PC-9 (cell line): ENCODE measurements at regions not wholly inside any gene's neighbourhood (a gene's known extent, or its start where the extent isn't known, plus 50 kb on each side); places are given as distances from the start of the nearest gene placed in this dataset.

ENCODE experiments used
- BruUV-seq: library from RNA; stranded (reverse); fragments of 400-500 nt; replicated peaks from 2 replicates; lab custom pipeline; 2021; lab: Mats Ljungman, UMichigan
- CTCF ChIA-PET: fragments of 300-600 bp; sonication (Branson Sonifier 250); formaldehyde crosslinking; loops from one replicate; lab custom pipeline; 2022; ENCODE audit warnings: antibody characterized with exemption; lab: Charles Lee
- POLR2A ChIA-PET: fragments of 300-600 bp; sonication (Branson Sonifier 250); formaldehyde crosslinking; loops from one replicate; lab custom pipeline; 2022; ENCODE audit warnings: antibody characterized with exemption; ENCODE audit not compliant: unreplicated experiment; lab: Charles Lee
- DNase-seq, 2 experiments: peaks; one replicate each; pipeline versions ENCODE4 v3.0.0 to v3.0.0-alpha.2; 2015 to 2022; ENCODE audit warnings: mixed read lengths in 1 of 2
- H2AFZ ChIP-seq: fragments of 200-600 bp; sonication (generic); 2 replicates; pipeline ENCODE4 v1.8.1; 2017; ENCODE audit warnings: antibody characterized with exemption
- H3F3A ChIP-seq: fragments of 200-600 bp; sonication (generic); 2 replicates; pipeline ENCODE4 v1.8.1; 2017; ENCODE audit warnings: antibody characterized with exemption, mild to moderate bottlenecking, low read depth; ENCODE audit not compliant: insufficient read depth
- H3K27ac ChIP-seq: fragments of 200-600 bp; sonication (generic); 2 replicates; pipeline ENCODE4 v1.6.1; 2016; ENCODE audit warnings: mixed run types
- H3K27me3 ChIP-seq: fragments of 200-600 bp; sonication (generic); 2 replicates; pipeline ENCODE4 v1.6.1; 2016; ENCODE audit warnings: low read depth, mixed run types; ENCODE audit not compliant: insufficient read depth
- H3K36me3 ChIP-seq: fragments of 200-600 bp; sonication (generic); 2 replicates; pipeline ENCODE4 v1.6.1; 2016; ENCODE audit warnings: low read depth, mixed run types
- H3K4me1 ChIP-seq: fragments of 200-600 bp; sonication (generic); replicated peaks from 2 replicates; pipeline ENCODE4 v1.6.1; 2016; ENCODE audit warnings: mixed run types; ENCODE audit not compliant: insufficient read depth
- H3K4me2 ChIP-seq: fragments of 200-600 bp; sonication (generic); 2 replicates; pipeline ENCODE4 v1.6.1; 2017; ENCODE audit warnings: mixed run types
- H3K4me3 ChIP-seq: fragments of 200-600 bp; sonication (generic); 2 replicates; pipeline ENCODE4 v1.6.1; 2016; ENCODE audit warnings: mixed run types
- H3K79me2 ChIP-seq: fragments of 200-600 bp; sonication (generic); 2 replicates; pipeline ENCODE4 v1.6.1; 2017; ENCODE audit warnings: low read depth, mixed run types
- H3K9me2 ChIP-seq: fragments of 200-600 bp; sonication (generic); 2 replicates; pipeline ENCODE4 v1.8.1; 2017; ENCODE audit warnings: mild to moderate bottlenecking; ENCODE audit not compliant: insufficient read depth
- H3K9me3 ChIP-seq: fragments of 200-600 bp; sonication (generic); 2 replicates; pipeline ENCODE4 v1.8.1; 2016; ENCODE audit warnings: low read depth; ENCODE audit not compliant: insufficient read depth
- H4K20me1 ChIP-seq: fragments of 200-600 bp; sonication (generic); 2 replicates; pipeline ENCODE4 v1.8.1; 2017; ENCODE audit not compliant: insufficient read depth
- CTCF ChIP-seq: fragments of 200-600 bp; sonication (generic); conservative IDR thresholded peaks from 2 replicates; pipeline ENCODE4 v1.6.1; 2017; ENCODE audit warnings: mixed run types, antibody characterized with exemption, mild to moderate bottlenecking, moderate library complexity
- EZH2 ChIP-seq: fragments of 200-600 bp; sonication (generic); IDR thresholded peaks from 2 replicates; pipeline ENCODE4 v1.8.0; 2017; ENCODE audit warnings: antibody characterized with exemption, low read depth
- intact Hi-C: fragments of 100-400 bp; cut with micrococcal nuclease; formaldehyde crosslinking; loops from one replicate; pipeline ENCODE4 v1.10.0; 2022; ENCODE audit not compliant: unreplicated experiment

DNA sequence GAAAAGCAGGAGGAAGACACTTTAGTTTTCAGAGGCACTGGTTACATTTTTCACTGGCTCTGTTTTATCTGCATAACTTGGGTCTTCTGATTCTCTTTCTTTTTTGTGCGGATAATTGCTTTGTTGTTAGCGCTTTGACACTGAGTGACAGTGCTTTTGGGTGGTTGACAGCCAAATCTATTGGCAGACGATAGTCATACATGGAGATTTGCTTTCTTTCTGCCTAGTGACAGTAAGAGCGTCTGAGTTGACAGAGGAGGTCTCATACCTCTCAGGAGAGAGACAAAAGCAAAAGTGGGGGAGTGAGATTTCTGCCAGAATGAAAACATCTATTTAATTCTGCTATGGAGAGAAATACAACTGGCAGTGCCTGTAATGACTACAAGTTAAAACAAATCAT lies 2278.0 kb upstream of the WWC1 start:
- no peaks in the 10 kb centered on the region for H3F3A ChIP-seq
- ChIA-PET POLR2A (no interaction called here), CTCF (no interaction called here)
- H3K79me2 ChIP-seq = no peaks in the 10 kb centered on the region
- H3K36me3 ChIP-seq = no peaks in the 10 kb centered on the region
- H3K9me2 ChIP-seq = no peaks in the 10 kb centered on the region
- no peak overlapping the region for H3K4me3 ChIP-seq
- intact Hi-C loops = no loop called here
- H3K27me3 ChIP-seq = no peaks in the 10 kb centered on the region
- H2AFZ ChIP-seq = no peak overlapping the region
- no peaks in the 10 kb centered on the region for H3K4me1 ChIP-seq
- H4K20me1 ChIP-seq = no peaks in the 10 kb centered on the region
- TF ChIP-seq EZH2 = no peak
- H3K27ac ChIP-seq = no peak overlapping the region
- no peak for DNase-seq
- H3K9me3 ChIP-seq = no peaks in the 10 kb centered on the region
- no peak overlapping the region for H3K4me2 ChIP-seq
- BruUV-seq = no TSS peak

- BruUV-seq = no TSS peak
- TF ChIP-seq CTCF (no peak), EZH2 (no peak)
- intact Hi-C loops = no loop called here
These were observed 2277.2 kb upstream of the WWC1 start for GRCh38 chr5:166014256-166014655.

DNA sequence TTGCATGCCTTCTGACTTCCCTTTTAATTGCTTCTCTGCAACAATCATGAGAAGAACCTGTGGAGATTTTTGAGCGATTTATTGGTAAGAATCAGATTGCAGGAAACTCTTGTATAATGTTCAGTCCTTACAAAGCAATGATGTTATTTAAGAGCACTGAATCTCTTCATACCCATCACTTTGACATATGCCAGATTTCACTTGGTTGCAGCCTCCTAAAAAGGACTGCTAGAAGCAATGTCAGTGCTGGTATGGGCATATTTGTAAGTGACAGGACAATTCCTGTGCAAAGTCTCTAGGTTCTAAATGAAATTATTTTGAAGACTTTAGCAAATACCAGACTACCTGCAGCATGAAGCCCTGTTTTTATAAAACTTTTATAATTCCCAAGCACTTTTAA lies 2272.7 kb upstream of the WWC1 start:
- intact Hi-C loops = no loop called here
- Histone ChIP-seq H3K9me2 (no peaks in the 10 kb centered on the region), H3K27me3 (no peaks in the 10 kb centered on the region), H3K9me3 (no peaks in the 10 kb centered on the region), H3K4me2 (no peak overlapping the region), H3F3A (no peaks in the 10 kb centered on the region), H4K20me1 (no peaks in the 10 kb centered on the region), H3K4me3 (no peak overlapping the region), H3K79me2 (no peaks in the 10 kb centered on the region), H3K4me1 (no peaks in the 10 kb centered on the region), H3K27ac (no peak overlapping the region), H3K36me3 (no peaks in the 10 kb centered on the region), H2AFZ (no peak overlapping the region)
- no peak for DNase-seq
- no peak for TF ChIP-seq CTCF
- TF ChIP-seq EZH2 = no peak
- CTCF ChIA-PET = no interaction called here
- no TSS peak for BruUV-seq
- POLR2A ChIA-PET = no interaction called here

More at GRCh38 chr5:166014256-166014655, 2277.2 kb upstream of the WWC1 start:
- Histone ChIP-seq H3K36me3 (no peaks in the 10 kb centered on the region), H3K9me3 (no peaks in the 10 kb centered on the region), H3F3A (no peaks in the 10 kb centered on the region), H3K4me1 (no peaks in the 10 kb centered on the region), H3K9me2 (no peaks in the 10 kb centered on the region), H3K4me2 (no peak overlapping the region), H3K27me3 (no peaks in the 10 kb centered on the region), H2AFZ (no peak overlapping the region), H3K27ac (no peak overlapping the region), H4K20me1 (no peaks in the 10 kb centered on the region), H3K79me2 (no peaks in the 10 kb centered on the region), H3K4me3 (no peak overlapping the region)
- no peak for DNase-seq
- CTCF ChIA-PET = no interaction called here
- POLR2A ChIA-PET = no interaction called here

DNA sequence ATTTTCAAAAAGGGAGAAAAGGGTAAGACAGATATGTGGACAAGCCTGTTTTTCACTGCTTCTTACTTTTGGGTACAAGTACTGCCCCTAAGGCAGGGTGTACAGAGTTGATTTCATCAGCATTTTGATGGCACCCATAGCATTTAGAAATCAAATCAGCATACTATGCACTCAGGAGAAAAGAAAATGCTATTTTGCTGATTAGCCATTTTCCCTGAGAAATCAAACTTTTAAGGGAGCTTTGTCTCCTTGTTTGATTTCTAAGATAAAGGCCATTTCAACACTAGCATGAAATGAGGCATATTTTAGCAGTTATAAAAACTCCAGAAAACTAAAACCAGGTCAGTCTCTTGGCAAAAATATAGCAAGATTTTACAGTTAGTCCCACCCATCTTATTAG lies 2269.4 kb upstream of the WWC1 start:
- DNase-seq = no peak
- ChIA-PET POLR2A (no interaction called here), CTCF (no interaction called here)
- Histone ChIP-seq H3K4me2 (no peak overlapping the region), H3K27ac (no peak overlapping the region), H3K36me3 (no peaks in the 10 kb centered on the region), H3K9me2 (no peaks in the 10 kb centered on the region), H3K4me1 (no peaks in the 10 kb centered on the region), H3K9me3 (no peaks in the 10 kb centered on the region), H3K4me3 (no peak overlapping the region), H3F3A (no peaks in the 10 kb centered on the region), H4K20me1 (no peaks in the 10 kb centered on the region), H3K79me2 (no peaks in the 10 kb centered on the region), H2AFZ (no peak overlapping the region), H3K27me3 (no peaks in the 10 kb centered on the region)
- no TSS peak for BruUV-seq
- TF ChIP-seq EZH2 = no peak
- TF ChIP-seq CTCF = no peak
- intact Hi-C loops = no loop called here
